IPS DF 4.7 (cell line): ENCODE measurements at regions not wholly inside any gene's neighbourhood (a gene's known extent, or its start where the extent isn't known, plus 50 kb on each side); places are given as distances from the start of the nearest gene placed in this dataset.

ENCODE experiments used
- DNase-seq: peaks from one replicate; pipeline ENCODE4 v3.0.0-alpha.2; 2013; ENCODE audit warnings: low spot score; ENCODE audit errors: extremely low read depth

GRCh38 chr16:22763437-22764080, 50.4 kb upstream of the HS3ST2 start:
- DNase-seq = no peak
